ENCODE measurements at regions not wholly inside any gene's neighbourhood (a gene's known extent, or its start where the extent isn't known, plus 50 kb on each side); places are given as distances from the start of the nearest gene placed in this dataset.

DNA sequence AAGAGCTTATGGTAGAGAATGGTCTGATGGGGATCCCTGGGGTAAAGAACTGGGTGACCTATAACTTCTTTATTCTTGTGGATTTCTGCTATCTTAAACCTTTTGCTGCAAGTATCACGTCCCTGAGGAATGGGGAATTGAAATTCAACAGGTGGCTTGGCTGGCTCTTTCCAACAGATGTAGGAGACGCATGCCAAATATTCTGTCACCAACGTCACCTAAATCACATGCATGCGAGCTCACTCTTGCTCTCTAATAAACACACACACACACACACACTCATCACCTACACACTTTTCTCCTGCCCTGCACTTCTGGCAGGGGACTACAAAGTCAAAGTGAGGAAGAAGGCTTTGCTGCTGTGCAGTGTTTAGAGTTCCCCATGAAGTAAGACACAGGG lies 145.8 kb upstream of the NECTIN3 start:
- TF ChIP-seq, protein P1, sequence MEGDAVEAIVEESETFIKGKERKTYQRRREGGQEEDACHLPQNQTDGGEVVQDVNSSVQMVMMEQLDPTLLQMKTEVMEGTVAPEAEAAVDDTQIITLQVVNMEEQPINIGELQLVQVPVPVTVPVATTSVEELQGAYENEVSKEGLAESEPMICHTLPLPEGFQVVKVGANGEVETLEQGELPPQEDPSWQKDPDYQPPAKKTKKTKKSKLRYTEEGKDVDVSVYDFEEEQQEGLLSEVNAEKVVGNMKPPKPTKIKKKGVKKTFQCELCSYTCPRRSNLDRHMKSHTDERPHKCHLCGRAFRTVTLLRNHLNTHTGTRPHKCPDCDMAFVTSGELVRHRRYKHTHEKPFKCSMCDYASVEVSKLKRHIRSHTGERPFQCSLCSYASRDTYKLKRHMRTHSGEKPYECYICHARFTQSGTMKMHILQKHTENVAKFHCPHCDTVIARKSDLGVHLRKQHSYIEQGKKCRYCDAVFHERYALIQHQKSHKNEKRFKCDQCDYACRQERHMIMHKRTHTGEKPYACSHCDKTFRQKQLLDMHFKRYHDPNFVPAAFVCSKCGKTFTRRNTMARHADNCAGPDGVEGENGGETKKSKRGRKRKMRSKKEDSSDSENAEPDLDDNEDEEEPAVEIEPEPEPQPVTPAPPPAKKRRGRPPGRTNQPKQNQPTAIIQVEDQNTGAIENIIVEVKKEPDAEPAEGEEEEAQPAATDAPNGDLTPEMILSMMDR (conservative IDR thresholded peaks at IDR 0.05 in 1 of 2, IDR thresholded peaks at IDR 0.05 in 1 of 2; ENCODE audit: extremely low read depth in 1 of 2, insufficient read depth in 1 of 2, low read depth in 1 of 2, low read length in 2 of 2), result no peak
- no peak for TF ChIP-seq EZH2 (IDR thresholded peaks at IDR 0.05; ENCODE audit: borderline replicate concordance, low read length)

All from mammary epithelial cell (primary cell).